ENCODE measurements at regions not wholly inside any gene's neighbourhood (a gene's known extent, or its start where the extent isn't known, plus 50 kb on each side); places are given as distances from the start of the nearest gene placed in this dataset.

- Histone ChIP-seq H3K18ac (ENCODE audit: low read depth, low read length) (no peak overlapping the region), H2BK20ac (ENCODE audit: low read depth, low read length) (no peak overlapping the region), H3K9me3 (ENCODE audit: control insufficient read depth, insufficient read depth, low read length) (peaks cover 59% of the 10 kb centered on the region), H2BK120ac (ENCODE audit: low read depth, low read length) (no peak overlapping the region), H3K14ac (replicated peaks; ENCODE audit: low read depth, low read length) (no peak overlapping the region), H4K91ac (ENCODE audit: insufficient read depth, low read depth, low read length) (no peak overlapping the region), H3K4me3 (ENCODE audit: insufficient read depth, low read depth, low read length) (no peak overlapping the region), H3K9ac (ENCODE audit: low read depth, low read length) (no peak overlapping the region), H3K36me3 (ENCODE audit: control insufficient read depth, insufficient read depth, low read length) (no peaks in the 10 kb centered on the region), H3K27ac (ENCODE audit: insufficient read depth, low read length) (no peak overlapping the region), H3K23ac (ENCODE audit: low read depth, low read length) (no peak overlapping the region), H3K4ac (ENCODE audit: low read depth, low read length) (no peak overlapping the region), H4K8ac (ENCODE audit: low read depth in 2 of 2, low read length in 2 of 2) (no peak overlapping the region), H4K5ac (ENCODE audit: low read depth, low read length) (no peak overlapping the region), H2BK15ac (ENCODE audit: low read depth, low read length) (no peak overlapping the region), H2AK5ac (ENCODE audit: low read depth, low read length) (no peak overlapping the region), H2BK5ac (ENCODE audit: low read depth, low read length, poor library complexity, severe bottlenecking) (no peak overlapping the region), H3K9me1 (ENCODE audit: insufficient read depth, low read length) (no peaks in the 10 kb centered on the region), H3K79me1 (ENCODE audit: low read depth in 1 of 2, low read length in 2 of 2) (no peaks in the 10 kb centered on the region), H2AFZ (replicated peaks; ENCODE audit: low read length, poor library complexity) (no peak overlapping the region), H3K4me2 (ENCODE audit: low read depth, low read length) (no peak overlapping the region), H2AK9ac (replicated peaks; ENCODE audit: low read depth, low read length, poor library complexity) (peak overlapping the region; percentile 50), H3K56ac (ENCODE audit: extremely low read depth, insufficient read depth, low read length) (no peak overlapping the region), H3K4me1 (ENCODE audit: control insufficient read depth, insufficient read depth, low read length) (no peaks in the 10 kb centered on the region), H4K20me1 (ENCODE audit: insufficient read depth, low read length) (no peaks in the 10 kb centered on the region), H3K27me3 (ENCODE audit: control insufficient read depth, insufficient read depth, low read length) (no peaks in the 10 kb centered on the region)
- ChIA-PET POLR2A (ENCODE audit: unreplicated experiment) (no interaction called here), CTCF (no interaction called here)
- dilution Hi-C loops (cut with HindIII; ENCODE audit: low sequenced_read_pairs, unreplicated experiment) (no loop called here), in situ Hi-C loops (cut with MboI; ENCODE audit: low sequenced_read_pairs) (no loop called here), intact Hi-C loops (cut with micrococcal nuclease) (no loop called here)
- TF ChIP-seq SMC3 (IDR thresholded peaks at IDR 0.05; ENCODE audit: low read depth, low read length) (no peak), MAZ (IDR thresholded peaks at IDR 0.05; ENCODE audit: borderline replicate concordance, low read depth, low read length) (no peak), USF2 (IDR thresholded peaks at IDR 0.05; ENCODE audit: low read depth, low read length) (no peak), MAFK (IDR thresholded peaks at IDR 0.05; ENCODE audit: low read depth, low read length) (no peak), CHD1 (IDR thresholded peaks at IDR 0.05; ENCODE audit: low read depth, low read length) (no peak), CEBPB (IDR thresholded peaks at IDR 0.05; ENCODE audit: low read depth, low read length) (no peak), BHLHE40 (IDR thresholded peaks at IDR 0.05; ENCODE audit: low read depth, low read length) (no peak), RCOR1 (IDR thresholded peaks at IDR 0.05; ENCODE audit: insufficient replicate concordance, low read length) (no peak), NFE2L2 (IDR thresholded peaks at IDR 0.05; ENCODE audit: low read depth, low read length) (no peak), MXI1 (IDR thresholded peaks at IDR 0.05; ENCODE audit: borderline replicate concordance, low read depth, low read length) (no peak), RAD21 (IDR thresholded peaks at IDR 0.05; ENCODE audit: low read length) (no peak), POLR2A (IDR thresholded peaks at IDR 0.05; ENCODE audit: low read depth, low read length) (no peak), CTCF (conservative IDR thresholded peaks at IDR 0.05; ENCODE audit: low read depth, low read length) (no peak), FOS (IDR thresholded peaks at IDR 0.05; ENCODE audit: low read depth, low read length) (no peak), RFX5 (IDR thresholded peaks at IDR 0.05; ENCODE audit: low read depth, low read length) (no peak)
- DNase-seq (no peak), ATAC-seq (ENCODE audit: low read depth) (no peak)
- BruUV-seq (replicated peaks), result no TSS peak
- WGBS, 2 experiments (ENCODE audit: extremely low coverage in 2 of 2, insufficient read length in 1 of 2), result no CpG with 5 or more reads among the region's 7 CpGs
Measured at GRCh38 chr1:4513685-4514084, 140.7 kb upstream of the AJAP1 start.
